ENCODE measurements at regions not wholly inside any gene's neighbourhood (a gene's known extent, or its start where the extent isn't known, plus 50 kb on each side); places are given as distances from the start of the nearest gene placed in this dataset.
"Not testable (repeated sequence)": the region's sequence is repeated elsewhere in the genome, so short reads cannot be mapped to it uniquely, and the experiment has no call there.

- TF ChIP-seq CTCF (IDR thresholded peaks at IDR 0.05; ENCODE audit: insufficient read depth, low read depth, low read length); EZH2 (IDR thresholded peaks at IDR 0.05; ENCODE audit: insufficient read depth, low read length): not testable (repeated sequence)
Measured at GRCh38 chr6:85045767-85046166, 281.4 kb upstream of the TBX18 start.
